ENCODE measurements at regions not wholly inside any gene's neighbourhood (a gene's known extent, or its start where the extent isn't known, plus 50 kb on each side); places are given as distances from the start of the nearest gene placed in this dataset.

- no peak for DNase-seq (ENCODE audit: low spot score)
Measured at GRCh38 chr4:81667539-81667938, 195.8 kb upstream of the RASGEF1B start.

- peak; percentile 15 for DNase-seq (ENCODE audit: low spot score)
Measured at GRCh38 chr4:81666491-81666890, 194.8 kb upstream of the RASGEF1B start.

GRCh38 chr4:81665649-81666048 is 193.9 kb upstream of the RASGEF1B start:
- DNase-seq (ENCODE audit: low spot score) = no peak

GRCh38 chr4:81665045-81665444 is 193.3 kb upstream of the RASGEF1B start:
- DNase-seq (ENCODE audit: low spot score) = no peak

- DNase-seq (ENCODE audit: low spot score) = no peak
Measured at GRCh38 chr4:81664079-81664478, 192.4 kb upstream of the RASGEF1B start.

GRCh38 chr4:81663368-81663767 is 191.7 kb upstream of the RASGEF1B start:
- no peak for DNase-seq (ENCODE audit: low spot score)

- no peak for DNase-seq (ENCODE audit: low spot score)
Measured at GRCh38 chr4:81659051-81659450, 187.3 kb upstream of the RASGEF1B start.

- DNase-seq (ENCODE audit: low spot score) = peak; percentile 53
Measured at GRCh38 chr4:81652069-81652478, 180.4 kb upstream of the RASGEF1B start.

GRCh38 chr4:81651243-81651899 is 179.7 kb upstream of the RASGEF1B start:
- DNase-seq (ENCODE audit: low spot score) = no peak

- DNase-seq (ENCODE audit: low spot score) = no peak
Measured at GRCh38 chr4:81650606-81651242, 179.0 kb upstream of the RASGEF1B start.

GRCh38 chr4:81648576-81649275 is 177.0 kb upstream of the RASGEF1B start:
- peak; percentile 28 for DNase-seq (ENCODE audit: low spot score)

- DNase-seq (ENCODE audit: low spot score) = no peak
Measured at GRCh38 chr4:81647388-81647787, 175.7 kb upstream of the RASGEF1B start.

GRCh38 chr4:81642543-81642942 is 170.8 kb upstream of the RASGEF1B start:
- DNase-seq (ENCODE audit: low spot score) = no peak

GRCh38 chr4:81639248-81639647 is 167.5 kb upstream of the RASGEF1B start:
- no peak for DNase-seq (ENCODE audit: low spot score)

GRCh38 chr4:81638698-81639097 is 167.0 kb upstream of the RASGEF1B start:
- DNase-seq (ENCODE audit: low spot score) = no peak

GRCh38 chr4:81635739-81636138 is 164.0 kb upstream of the RASGEF1B start:
- DNase-seq (ENCODE audit: low spot score) = peak; percentile 71

GRCh38 chr4:81634766-81635549 is 163.3 kb upstream of the RASGEF1B start:
- DNase-seq (ENCODE audit: low spot score) = no peak

- no peak for DNase-seq (ENCODE audit: low spot score)
Measured at GRCh38 chr4:81634165-81634564, 162.5 kb upstream of the RASGEF1B start.

GRCh38 chr4:81632581-81633299 is 161.0 kb upstream of the RASGEF1B start:
- DNase-seq (ENCODE audit: low spot score) = no peak

- DNase-seq (ENCODE audit: low spot score) = peak; percentile 23
Measured at GRCh38 chr4:81631958-81632441, 160.3 kb upstream of the RASGEF1B start.

GRCh38 chr4:81629366-81629765 is 157.7 kb upstream of the RASGEF1B start:
- DNase-seq (ENCODE audit: low spot score) = no peak

- DNase-seq (ENCODE audit: low spot score) = no peak
Measured at GRCh38 chr4:81628489-81628888, 156.8 kb upstream of the RASGEF1B start.
